ENCODE measurements at regions not wholly inside any gene's neighbourhood (a gene's known extent, or its start where the extent isn't known, plus 50 kb on each side); places are given as distances from the start of the nearest gene placed in this dataset.
"Not testable (repeated sequence)": the region's sequence is repeated elsewhere in the genome, so short reads cannot be mapped to it uniquely, and the experiment has no call there.

- ATAC-seq (replicated peaks) = no peak
- Mint-ChIP-seq H3K27me3 (peaks cover 6% of the 10 kb centered on the region), H3K4me3 (no peak overlapping the region), H3K27ac (no peak overlapping the region), H3K36me3 (ENCODE audit: low read depth) (no peaks in the 10 kb centered on the region), H3K4me1 (no peaks in the 10 kb centered on the region), H3K9me3 (peaks cover 5% of the 10 kb centered on the region)
These were observed 198.3 kb upstream of the SAMSN1 start for GRCh38 chr21:14744368-14744767.

DNA sequence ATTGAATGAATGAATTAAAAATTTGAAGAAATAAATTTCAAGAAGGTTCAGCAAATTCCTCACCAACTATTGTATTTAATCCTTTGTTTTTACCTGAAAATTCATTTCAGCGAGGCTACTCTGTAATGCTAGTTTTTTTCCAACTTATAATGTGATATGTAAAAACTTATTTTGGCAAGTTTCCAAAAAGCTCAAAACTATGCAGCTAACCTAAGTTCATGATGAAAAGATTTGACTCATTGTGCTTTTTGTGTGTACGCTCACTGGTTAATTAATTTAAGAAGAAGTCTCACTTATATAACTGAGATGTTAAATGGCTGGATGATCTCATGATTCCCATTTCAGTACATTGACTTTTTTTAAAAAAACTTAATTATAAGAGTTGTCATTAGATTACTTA lies 196.0 kb upstream of the SAMSN1 start:
- no peak for ATAC-seq (replicated peaks)
- Mint-ChIP-seq H3K9me3 (peaks cover 5% of the 10 kb centered on the region), H3K4me1 (peaks cover 3% of the 10 kb centered on the region), H3K27me3 (no peaks in the 10 kb centered on the region), H3K27ac (no peak overlapping the region), H3K4me3 (no peak overlapping the region), H3K36me3 (ENCODE audit: low read depth) (no peaks in the 10 kb centered on the region)

DNA sequence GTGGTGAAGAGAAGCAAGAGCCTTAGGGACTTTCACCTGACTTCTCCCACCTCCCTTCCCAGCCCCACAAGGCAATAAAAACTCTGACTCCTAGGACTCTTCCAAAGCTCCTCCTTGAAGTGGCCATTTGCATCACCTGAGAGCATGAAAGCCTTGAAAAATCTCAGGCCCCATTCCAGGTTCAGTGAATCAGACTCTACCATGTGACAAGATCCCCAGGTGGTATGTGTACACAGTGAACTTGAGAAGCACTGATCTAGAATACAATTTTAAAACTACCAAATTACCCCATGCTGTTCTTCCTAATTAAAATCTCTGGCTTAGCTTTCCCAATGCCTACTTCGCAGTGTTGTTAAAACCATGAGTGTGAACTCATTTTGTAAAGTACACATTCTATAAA lies 195.1 kb upstream of the SAMSN1 start:
- Mint-ChIP-seq H3K36me3 (ENCODE audit: low read depth) (no peaks in the 10 kb centered on the region), H3K4me1 (peaks cover 9% of the 10 kb centered on the region), H3K9me3 (peaks cover 5% of the 10 kb centered on the region), H3K4me3 (no peak overlapping the region), H3K27ac (no peak overlapping the region), H3K27me3 (no peaks in the 10 kb centered on the region)
- ATAC-seq (replicated peaks) = no peak

DNA sequence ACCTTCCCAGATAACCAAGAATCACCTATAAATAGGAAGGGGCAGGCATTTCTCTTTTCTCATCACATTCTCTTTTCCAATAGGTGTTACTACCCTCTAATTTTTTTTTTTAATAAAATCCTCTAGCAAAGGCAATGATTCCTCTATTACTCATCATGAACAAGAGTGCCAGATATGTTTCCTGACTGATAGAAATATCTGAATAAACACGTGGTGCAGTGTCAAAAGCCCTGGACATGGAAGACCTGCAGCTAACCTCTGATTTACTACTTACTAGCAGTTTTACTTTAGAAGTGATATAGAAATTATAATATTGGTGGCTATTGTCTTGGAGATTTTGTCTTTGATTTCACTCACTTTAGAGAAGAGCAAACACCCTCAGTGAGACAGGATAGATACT lies 194.6 kb upstream of the SAMSN1 start:
- Mint-ChIP-seq H3K4me1 (peaks cover 9% of the 10 kb centered on the region), H3K36me3 (ENCODE audit: low read depth) (no peaks in the 10 kb centered on the region), H3K27me3 (no peaks in the 10 kb centered on the region), H3K9me3 (peaks cover 5% of the 10 kb centered on the region), H3K27ac (no peak overlapping the region), H3K4me3 (no peak overlapping the region)
- ATAC-seq (replicated peaks) = no peak

GRCh38 chr21:14740116-14740515 lies 194.0 kb upstream of the SAMSN1 start:
- Mint-ChIP-seq H3K4me3 (no peak overlapping the region), H3K4me1 (peaks cover 9% of the 10 kb centered on the region), H3K36me3 (ENCODE audit: low read depth) (no peaks in the 10 kb centered on the region), H3K9me3 (peaks cover 5% of the 10 kb centered on the region), H3K27ac (no peak overlapping the region), H3K27me3 (no peaks in the 10 kb centered on the region)
- ATAC-seq (replicated peaks) = no peak

- Mint-ChIP-seq H3K27me3 (no peaks in the 10 kb centered on the region), H3K4me1 (peaks cover 9% of the 10 kb centered on the region), H3K9me3 (peaks cover 5% of the 10 kb centered on the region), H3K4me3 (no peak overlapping the region), H3K36me3 (ENCODE audit: low read depth) (no peaks in the 10 kb centered on the region), H3K27ac (no peak overlapping the region)
- no peak for ATAC-seq (replicated peaks)
These were observed 193.5 kb upstream of the SAMSN1 start for GRCh38 chr21:14739590-14739989.

- not testable (repeated sequence) for H3K27ac Mint-ChIP-seq; H3K36me3 Mint-ChIP-seq (ENCODE audit: low read depth); ATAC-seq (replicated peaks); H3K9me3 Mint-ChIP-seq; H3K4me3 Mint-ChIP-seq; H3K27me3 Mint-ChIP-seq
- H3K4me1 Mint-ChIP-seq = peaks cover 15% of the 10 kb centered on the region
These were observed 192.5 kb upstream of the SAMSN1 start for GRCh38 chr21:14738576-14738975.

GRCh38 chr21:14737922-14738321 lies 191.8 kb upstream of the SAMSN1 start:
- H3K36me3 Mint-ChIP-seq (ENCODE audit: low read depth) = no peaks in the 10 kb centered on the region
- ATAC-seq (replicated peaks) = peak; percentile 75
- peaks cover 16% of the 10 kb centered on the region for H3K4me1 Mint-ChIP-seq
- H3K9me3 Mint-ChIP-seq = no peaks in the 10 kb centered on the region
- H3K27ac Mint-ChIP-seq = no peak overlapping the region
- H3K4me3 Mint-ChIP-seq = no peak overlapping the region
- no peaks in the 10 kb centered on the region for H3K27me3 Mint-ChIP-seq

DNA sequence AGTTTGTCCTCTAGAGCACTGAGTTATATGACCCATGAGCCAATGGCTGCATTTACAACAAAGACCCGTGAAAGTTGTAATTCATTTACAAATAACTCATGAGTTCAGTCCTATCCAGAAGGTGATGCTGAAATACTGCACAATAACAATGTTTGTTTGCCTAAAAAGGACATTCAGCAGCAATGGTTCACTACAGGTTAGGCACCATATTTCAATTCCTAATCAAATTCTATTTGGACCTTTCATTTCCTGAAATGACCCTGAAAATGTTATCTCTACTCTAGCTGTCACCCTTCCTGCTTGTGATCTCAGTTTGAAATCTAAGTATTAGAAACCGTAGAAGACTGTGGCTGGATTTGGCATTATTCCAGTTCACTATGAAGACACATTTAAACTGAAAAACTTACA lies 191.2 kb upstream of the SAMSN1 start:
- Mint-ChIP-seq H3K9me3 (no peaks in the 10 kb centered on the region), H3K4me1 (peaks cover 16% of the 10 kb centered on the region), H3K4me3 (peak overlapping the region; percentile 40), H3K27me3 (no peaks in the 10 kb centered on the region), H3K36me3 (ENCODE audit: low read depth) (no peaks in the 10 kb centered on the region), H3K27ac (peak overlapping the region; percentile 62)
- no peak for ATAC-seq (replicated peaks)

DNA sequence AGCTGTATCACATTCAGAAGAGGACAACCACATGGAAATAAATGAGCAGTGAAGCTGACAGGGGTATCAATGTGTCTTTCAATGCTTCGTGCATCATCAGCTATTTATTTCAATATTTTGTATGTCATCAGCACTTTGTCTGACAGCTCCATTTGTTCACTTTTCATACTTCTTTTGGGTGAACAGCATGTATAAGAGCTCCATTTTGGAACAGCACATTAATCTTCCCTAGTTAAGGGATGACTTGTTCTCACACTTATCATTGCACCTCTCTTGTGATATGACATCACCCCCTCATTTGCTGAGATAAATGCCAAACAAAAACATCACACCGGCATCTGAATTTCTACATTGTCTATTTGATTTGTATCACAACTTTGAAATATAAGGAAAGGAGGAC lies 190.6 kb upstream of the SAMSN1 start:
- ATAC-seq (replicated peaks) = peak; percentile 25
- Mint-ChIP-seq H3K27ac (peak overlapping the region; percentile 62), H3K27me3 (no peaks in the 10 kb centered on the region), H3K4me3 (peak overlapping the region; percentile 40), H3K4me1 (peaks cover 16% of the 10 kb centered on the region), H3K9me3 (no peaks in the 10 kb centered on the region), H3K36me3 (ENCODE audit: low read depth) (no peaks in the 10 kb centered on the region)

- peak overlapping the region; percentile 30 for H3K4me3 Mint-ChIP-seq
- ATAC-seq (replicated peaks) = peak; percentile 79
These were observed 190.0 kb upstream of the SAMSN1 start for GRCh38 chr21:14736162-14736561.

GRCh38 chr21:14734833-14735232 lies 188.7 kb upstream of the SAMSN1 start:
- no peak for ATAC-seq (replicated peaks)
- no peak overlapping the region for H3K4me3 Mint-ChIP-seq
- no peaks in the 10 kb centered on the region for H3K27me3 Mint-ChIP-seq
- H3K36me3 Mint-ChIP-seq (ENCODE audit: low read depth) = no peaks in the 10 kb centered on the region
- peaks cover 16% of the 10 kb centered on the region for H3K4me1 Mint-ChIP-seq
- H3K9me3 Mint-ChIP-seq = no peaks in the 10 kb centered on the region
- peak overlapping the region; percentile 62 for H3K27ac Mint-ChIP-seq

More at GRCh38 chr21:14736162-14736561, 190.0 kb upstream of the SAMSN1 start:
- H3K4me1 Mint-ChIP-seq = peaks cover 16% of the 10 kb centered on the region
- no peaks in the 10 kb centered on the region for H3K36me3 Mint-ChIP-seq (ENCODE audit: low read depth)
- peak overlapping the region; percentile 62 for H3K27ac Mint-ChIP-seq
- H3K27me3 Mint-ChIP-seq = no peaks in the 10 kb centered on the region
- H3K9me3 Mint-ChIP-seq = no peaks in the 10 kb centered on the region

- Mint-ChIP-seq H3K27me3 (no peaks in the 10 kb centered on the region), H3K9me3 (no peaks in the 10 kb centered on the region), H3K27ac (peak overlapping the region; percentile 6), H3K36me3 (ENCODE audit: low read depth) (no peaks in the 10 kb centered on the region), H3K4me1 (peaks cover 16% of the 10 kb centered on the region), H3K4me3 (no peak overlapping the region)
- ATAC-seq (replicated peaks) = peak; percentile 56
These were observed 188.1 kb upstream of the SAMSN1 start for GRCh38 chr21:14734191-14734590.

DNA sequence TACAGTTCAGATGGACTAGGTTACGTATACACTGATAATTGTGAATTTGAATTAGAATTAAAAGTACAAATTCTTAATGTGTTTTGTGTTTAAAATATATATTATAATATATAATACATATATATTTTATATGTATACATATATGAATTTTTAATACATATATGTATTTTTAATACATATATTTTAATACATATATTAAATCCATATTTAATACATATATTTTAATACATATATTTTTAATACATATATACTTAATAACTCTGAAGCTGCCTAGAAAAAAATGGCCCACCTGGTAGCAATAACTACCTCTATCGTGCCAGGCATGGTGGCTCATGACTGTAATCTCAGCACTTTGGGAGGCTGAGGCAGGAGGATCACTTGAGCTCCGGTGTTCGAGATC lies 179.1 kb upstream of the SAMSN1 start:
- Mint-ChIP-seq H3K27ac (no peak overlapping the region), H3K9me3 (no peaks in the 10 kb centered on the region), H3K36me3 (ENCODE audit: low read depth) (no peaks in the 10 kb centered on the region), H3K4me1 (no peaks in the 10 kb centered on the region), H3K4me3 (no peak overlapping the region), H3K27me3 (no peaks in the 10 kb centered on the region)
- ATAC-seq (replicated peaks) = no peak

DNA sequence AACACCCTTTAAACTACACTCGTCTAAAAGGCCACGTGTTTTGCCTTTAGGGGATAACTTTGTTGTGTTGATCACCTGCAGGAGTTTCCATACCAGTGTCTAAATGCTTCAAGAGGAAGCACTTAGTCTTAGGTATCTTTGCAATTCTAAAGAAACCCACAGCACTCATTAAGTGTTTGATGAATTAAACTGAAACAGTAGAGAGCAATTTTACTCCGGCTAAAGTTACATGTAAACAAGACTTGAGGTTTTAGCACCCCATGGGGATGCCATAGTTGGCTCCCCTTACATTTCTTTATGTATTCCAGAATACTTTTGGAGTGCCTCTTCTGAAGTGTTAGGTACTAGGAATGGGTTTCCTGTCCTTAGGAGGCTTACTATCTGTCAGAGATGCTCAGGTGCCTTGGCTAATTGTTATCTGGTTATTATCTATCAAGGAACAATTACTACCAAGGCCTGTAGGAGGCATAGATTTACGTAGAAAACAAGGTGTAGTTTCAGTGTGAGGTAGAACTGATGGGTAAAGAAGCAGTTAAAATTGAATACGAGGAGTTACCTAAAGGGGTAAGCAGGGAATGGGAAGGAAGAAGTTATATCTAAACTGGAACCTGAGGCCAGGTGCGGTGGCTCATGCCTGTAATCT lies 176.8 kb upstream of the SAMSN1 start:
- Mint-ChIP-seq H3K36me3 (ENCODE audit: low read depth) (no peaks in the 10 kb centered on the region), H3K4me3 (no peak overlapping the region), H3K9me3 (peaks cover under 1% of the 10 kb centered on the region), H3K4me1 (no peaks in the 10 kb centered on the region), H3K27ac (no peak overlapping the region), H3K27me3 (no peaks in the 10 kb centered on the region)
- peak; percentile 49 for ATAC-seq (replicated peaks)

DNA sequence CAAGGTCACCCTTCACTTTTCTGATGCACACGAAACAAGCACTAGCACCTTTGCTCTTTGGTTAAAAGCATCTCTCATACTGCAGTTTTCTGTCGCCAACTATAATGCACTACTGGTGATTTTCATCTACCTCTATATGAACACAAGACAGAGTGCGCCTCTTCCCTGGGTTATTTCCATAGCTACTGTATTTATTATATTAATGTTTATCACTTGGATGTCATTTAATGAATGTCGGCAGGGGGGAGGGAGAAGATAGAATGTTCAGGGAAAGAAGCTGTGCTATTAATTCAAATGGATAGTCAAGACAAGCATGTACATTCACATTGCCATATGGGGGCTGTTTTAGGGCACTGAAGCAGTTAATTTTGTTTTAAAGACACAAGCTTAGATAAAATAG lies 174.1 kb upstream of the SAMSN1 start:
- no peak for ATAC-seq (replicated peaks)
- Mint-ChIP-seq H3K27me3 (no peaks in the 10 kb centered on the region), H3K4me1 (no peaks in the 10 kb centered on the region), H3K36me3 (ENCODE audit: low read depth) (no peaks in the 10 kb centered on the region), H3K27ac (no peak overlapping the region), H3K9me3 (peaks cover 3% of the 10 kb centered on the region), H3K4me3 (no peak overlapping the region)
